Skeletal muscle satellite cell (primary cell): ENCODE measurements at regions not wholly inside any gene's neighbourhood (a gene's known extent, or its start where the extent isn't known, plus 50 kb on each side); places are given as distances from the start of the nearest gene placed in this dataset.
"Not testable (repeated sequence)": the region's sequence is repeated elsewhere in the genome, so short reads cannot be mapped to it uniquely, and the experiment has no call there.

ENCODE experiments used
- H3K27me3 ChIP-seq: 2 replicates; pipeline ENCODE4 v1.7.0; 2013; ENCODE audit warnings: low read length; ENCODE audit not compliant: control insufficient read depth, insufficient read depth
- H3K36me3 ChIP-seq: 2 replicates; pipeline ENCODE4 v1.7.0; 2013; ENCODE audit warnings: mild to moderate bottlenecking, control low read depth, low read length; ENCODE audit not compliant: insufficient read depth
- H3K4me1 ChIP-seq: 2 replicates; pipeline ENCODE4 v1.7.0; 2013; ENCODE audit warnings: low read length; ENCODE audit not compliant: control insufficient read depth, insufficient read depth
- H3K4me2 ChIP-seq: 2 replicates; pipeline ENCODE4 v1.7.0; 2013; ENCODE audit warnings: mild to moderate bottlenecking, low read length
- H3K4me3 ChIP-seq: 2 replicates; pipeline ENCODE4 v1.7.0; 2013; ENCODE audit warnings: low read length
- H3K9ac ChIP-seq: 2 replicates; pipeline ENCODE4 v1.7.0; 2013; ENCODE audit warnings: mild to moderate bottlenecking, low read depth, low read length, moderate library complexity
- H3K9me3 ChIP-seq: replicated peaks from 2 replicates; pipeline ENCODE4 v1.7.0; 2013; ENCODE audit warnings: mild to moderate bottlenecking, control low read depth, low read length

GRCh38 chr2:87239558-87240215 is 218.0 kb upstream of the PLGLB1 start:
- not testable (repeated sequence) for H3K9me3 ChIP-seq, H3K36me3 ChIP-seq, H3K9ac ChIP-seq, H3K4me2 ChIP-seq, H3K4me3 ChIP-seq, H3K27me3 ChIP-seq, H3K4me1 ChIP-seq

GRCh38 chr2:87246066-87246717 is 224.5 kb upstream of the PLGLB1 start:
- not testable (repeated sequence) for H3K4me2 ChIP-seq, H3K9me3 ChIP-seq, H3K36me3 ChIP-seq, H3K4me1 ChIP-seq, H3K27me3 ChIP-seq, H3K9ac ChIP-seq, H3K4me3 ChIP-seq

- H3K4me1 ChIP-seq, H3K4me2 ChIP-seq, H3K36me3 ChIP-seq, H3K9me3 ChIP-seq, H3K4me3 ChIP-seq, H3K9ac ChIP-seq, H3K27me3 ChIP-seq: not testable (repeated sequence)
These were observed 230.4 kb upstream of the PLGLB1 start for GRCh38 chr2:87252046-87252445.

GRCh38 chr2:87254562-87254961 is 232.9 kb upstream of the PLGLB1 start:
- H3K36me3 ChIP-seq, H3K4me1 ChIP-seq, H3K9me3 ChIP-seq, H3K4me2 ChIP-seq, H3K9ac ChIP-seq, H3K27me3 ChIP-seq, H3K4me3 ChIP-seq: not testable (repeated sequence)

- not testable (repeated sequence) for H3K4me3 ChIP-seq, H3K4me1 ChIP-seq, H3K27me3 ChIP-seq, H3K36me3 ChIP-seq, H3K9me3 ChIP-seq, H3K9ac ChIP-seq, H3K4me2 ChIP-seq
These were observed 233.8 kb upstream of the PLGLB1 start for GRCh38 chr2:87255410-87255809.

GRCh38 chr2:87258887-87259286 is 237.2 kb upstream of the PLGLB1 start:
- H3K9me3 ChIP-seq, H3K4me2 ChIP-seq, H3K36me3 ChIP-seq, H3K9ac ChIP-seq, H3K4me3 ChIP-seq, H3K4me1 ChIP-seq, H3K27me3 ChIP-seq: not testable (repeated sequence)

- not testable (repeated sequence) for H3K9ac ChIP-seq, H3K9me3 ChIP-seq, H3K27me3 ChIP-seq, H3K4me2 ChIP-seq, H3K4me1 ChIP-seq, H3K36me3 ChIP-seq, H3K4me3 ChIP-seq
These were observed 240.6 kb upstream of the PLGLB1 start for GRCh38 chr2:87262184-87262702.

GRCh38 chr2:87263868-87264518 is 242.3 kb upstream of the PLGLB1 start:
- H3K27me3 ChIP-seq, H3K4me2 ChIP-seq: not testable (repeated sequence)

GRCh38 chr2:87275192-87275591 is 253.5 kb upstream of the PLGLB1 start:
- H3K9me3 ChIP-seq, H3K4me2 ChIP-seq, H3K36me3 ChIP-seq, H3K4me3 ChIP-seq, H3K27me3 ChIP-seq, H3K4me1 ChIP-seq, H3K9ac ChIP-seq: not testable (repeated sequence)

More at GRCh38 chr2:87263868-87264518, 242.3 kb upstream of the PLGLB1 start:
- not testable (repeated sequence) for H3K9me3 ChIP-seq, H3K4me3 ChIP-seq, H3K9ac ChIP-seq, H3K36me3 ChIP-seq, H3K4me1 ChIP-seq

GRCh38 chr2:87275974-87276629 is 254.5 kb upstream of the PLGLB1 start:
- H3K4me1 ChIP-seq, H3K36me3 ChIP-seq, H3K9ac ChIP-seq, H3K27me3 ChIP-seq, H3K4me3 ChIP-seq, H3K4me2 ChIP-seq, H3K9me3 ChIP-seq: not testable (repeated sequence)

GRCh38 chr2:87276673-87277072 is 255.0 kb upstream of the PLGLB1 start:
- H3K27me3 ChIP-seq, H3K36me3 ChIP-seq, H3K4me3 ChIP-seq, H3K4me1 ChIP-seq, H3K9ac ChIP-seq, H3K9me3 ChIP-seq, H3K4me2 ChIP-seq: not testable (repeated sequence)
